ENCODE measurements at regions not wholly inside any gene's neighbourhood (a gene's known extent, or its start where the extent isn't known, plus 50 kb on each side); places are given as distances from the start of the nearest gene placed in this dataset.

GRCh38 chr16:72357910-72358309, 186.0 kb upstream of the PMFBP1 start:
- no peak overlapping the region for H3K9ac ChIP-seq (ENCODE audit: insufficient read depth, low read length, poor library complexity, severe bottlenecking)
- no peak for TF ChIP-seq CTCF (IDR thresholded peaks at IDR 0.05)
- H4K20me1 ChIP-seq (ENCODE audit: insufficient read depth, low read length): no peaks in the 10 kb centered on the region
- no peak overlapping the region for H3K4me3 ChIP-seq (replicated peaks in 1 of 3; ENCODE audit: low read depth in 2 of 3, low read length in 3 of 3)
- H3K4me2 ChIP-seq (replicated peaks; ENCODE audit: extremely low read depth, low read length, poor library complexity, severe bottlenecking): no peak overlapping the region
- H3K4me1 Mint-ChIP-seq: peaks cover 4% of the 10 kb centered on the region
- H3K4me3 Mint-ChIP-seq: no peak overlapping the region
- H3K36me3 Mint-ChIP-seq: no peaks in the 10 kb centered on the region
- no peaks in the 10 kb centered on the region for H3K27me3 ChIP-seq (ENCODE audit: control insufficient read depth in 2 of 2, insufficient read depth in 2 of 2, low read length in 2 of 2)
- no peak overlapping the region for H3K27ac ChIP-seq (ENCODE audit: low read depth in 1 of 2, low read length in 2 of 2)
- H3K4me1 ChIP-seq (ENCODE audit: control insufficient read depth in 1 of 2, insufficient read depth in 2 of 2, low read length in 2 of 2): no peaks in the 10 kb centered on the region
- H3K9me3 ChIP-seq (replicated peaks in 1 of 2; ENCODE audit: control insufficient read depth in 1 of 2, insufficient read depth in 1 of 2, low read length in 2 of 2): no peaks in the 10 kb centered on the region
- no peak overlapping the region for H3K27ac Mint-ChIP-seq
- intact Hi-C loops (cut with micrococcal nuclease): no loop called here
- no peaks in the 10 kb centered on the region for H3K79me2 ChIP-seq (ENCODE audit: insufficient read depth, low read length)
- no peaks in the 10 kb centered on the region for H3K27me3 Mint-ChIP-seq (ENCODE audit: low read depth in 3 of 3)
- DNase-seq: no peak
- H3K9me3 Mint-ChIP-seq: peaks cover 0 to 7% (median 0%) of the 10 kb centered on the region in 7 donors
- H2AFZ ChIP-seq (ENCODE audit: insufficient read depth, low read depth, low read length, poor library complexity, severe bottlenecking): no peak overlapping the region
- WGBS (ENCODE audit: insufficient coverage): 100% methylated on average over 1 of the region's 6 CpGs
- H3K36me3 ChIP-seq (replicated peaks in 1 of 2; ENCODE audit: control insufficient read depth in 1 of 2, insufficient read depth in 2 of 2, low read length in 2 of 2): no peaks in the 10 kb centered on the region

GRCh38 chr16:72355561-72355960, 183.6 kb upstream of the PMFBP1 start:
- Histone ChIP-seq H4K20me1 (ENCODE audit: insufficient read depth, low read length) (no peaks in the 10 kb centered on the region), H2AFZ (ENCODE audit: insufficient read depth, low read depth, low read length, poor library complexity, severe bottlenecking) (no peak overlapping the region), H3K36me3 (replicated peaks in 1 of 2; ENCODE audit: control insufficient read depth in 1 of 2, insufficient read depth in 2 of 2, low read length in 2 of 2) (no peaks in the 10 kb centered on the region), H3K4me1 (ENCODE audit: control insufficient read depth in 1 of 2, insufficient read depth in 2 of 2, low read length in 2 of 2) (no peaks in the 10 kb centered on the region), H3K4me2 (replicated peaks; ENCODE audit: extremely low read depth, low read length, poor library complexity, severe bottlenecking) (no peak overlapping the region), H3K9ac (ENCODE audit: insufficient read depth, low read length, poor library complexity, severe bottlenecking) (no peak overlapping the region), H3K9me3 (replicated peaks in 1 of 2; ENCODE audit: control insufficient read depth in 1 of 2, insufficient read depth in 1 of 2, low read length in 2 of 2) (no peaks in the 10 kb centered on the region), H3K27ac (ENCODE audit: low read depth in 1 of 2, low read length in 2 of 2) (no peak overlapping the region), H3K27me3 (ENCODE audit: control insufficient read depth in 2 of 2, insufficient read depth in 2 of 2, low read length in 2 of 2) (no peaks in the 10 kb centered on the region), H3K79me2 (ENCODE audit: insufficient read depth, low read length) (no peaks in the 10 kb centered on the region), H3K4me3 (replicated peaks in 1 of 3; ENCODE audit: low read depth in 2 of 3, low read length in 3 of 3) (no peak overlapping the region)
- Mint-ChIP-seq H3K4me3 (no peak overlapping the region), H3K9me3 (peaks cover 0 to 7% (median 2%) of the 10 kb centered on the region in 7 donors), H3K36me3 (peaks cover 0 to 2% of the 10 kb centered on the region in 2 donors), H3K4me1 (peaks cover 4% of the 10 kb centered on the region), H3K27ac (peak overlapping the region in 1 of 7 donors; percentile 57), H3K27me3 (ENCODE audit: low read depth in 3 of 3) (no peaks in the 10 kb centered on the region)
- no peak for TF ChIP-seq CTCF (IDR thresholded peaks at IDR 0.05)
- intact Hi-C loops (cut with micrococcal nuclease): no loop called here
- WGBS (ENCODE audit: insufficient coverage): no CpG with 5 or more reads among the region's 2 CpGs
- no peak for DNase-seq
